ENCODE measurements at regions not wholly inside any gene's neighbourhood (a gene's known extent, or its start where the extent isn't known, plus 50 kb on each side); places are given as distances from the start of the nearest gene placed in this dataset.

GRCh38 chr7:68820321-68820720 lies 778.0 kb upstream of the AUTS2 start:
- WGBS, 2 donors: 90% methylated on average over 5 to 6 of the region's 6 CpGs
- intact Hi-C loops (cut with DNase I): no loop called here
- H3K4me1 ChIP-seq: no peaks in the 10 kb centered on the region
- no peak overlapping the region for H3K27ac ChIP-seq
- no peak overlapping the region for H3K4me3 ChIP-seq (replicated peaks in 1 of 3)
- TF ChIP-seq POLR2A (IDR thresholded peaks at IDR 0.05): no peak
- TF ChIP-seq CTCF (IDR thresholded peaks at IDR 0.05): no peak
- no peaks in the 10 kb centered on the region for H3K9me3 ChIP-seq
- DNase-seq: no peak
- no peaks in the 10 kb centered on the region for H3K27me3 ChIP-seq
- no peaks in the 10 kb centered on the region for H3K36me3 ChIP-seq

DNA sequence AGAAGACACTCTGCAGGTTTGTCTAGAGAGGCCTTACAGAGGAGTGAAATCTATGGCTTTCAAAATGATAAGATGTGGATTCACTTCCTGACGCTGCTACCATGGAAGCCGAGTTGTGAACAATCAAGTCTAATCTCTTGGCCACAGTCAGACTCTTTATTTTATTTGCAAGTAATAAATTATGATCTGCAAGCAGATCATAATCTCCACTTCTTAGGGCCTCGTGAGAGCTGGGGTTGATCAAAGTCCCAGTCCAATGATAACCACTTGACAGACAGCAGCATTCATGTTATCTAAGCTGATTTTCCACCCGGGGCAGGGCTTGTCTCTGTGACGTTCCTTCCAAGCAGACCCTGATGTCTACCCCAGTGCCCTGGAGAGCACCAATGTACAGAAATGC lies 776.4 kb upstream of the AUTS2 start:
- H3K36me3 ChIP-seq: no peaks in the 10 kb centered on the region
- no peaks in the 10 kb centered on the region for H3K4me1 ChIP-seq
- no peaks in the 10 kb centered on the region for H3K27me3 ChIP-seq
- H3K27ac ChIP-seq: no peak overlapping the region
- no peaks in the 10 kb centered on the region for H3K9me3 ChIP-seq
- no peak overlapping the region for H3K4me3 ChIP-seq (replicated peaks in 1 of 3)
- 54 to 58% methylated on average over 5 of the region's 5 CpGs for WGBS, 2 donors
- intact Hi-C loops (cut with DNase I): no loop called here
- TF ChIP-seq CTCF (IDR thresholded peaks at IDR 0.05): no peak
- TF ChIP-seq POLR2A (IDR thresholded peaks at IDR 0.05): no peak
- no peak for DNase-seq

GRCh38 chr7:68823996-68824780 lies 774.1 kb upstream of the AUTS2 start:
- TF ChIP-seq POLR2A (IDR thresholded peaks at IDR 0.05) (no peak), CTCF (IDR thresholded peaks at IDR 0.05) (no peak)
- Histone ChIP-seq H3K27ac (no peak overlapping the region), H3K27me3 (no peaks in the 10 kb centered on the region), H3K36me3 (no peaks in the 10 kb centered on the region), H3K9me3 (no peaks in the 10 kb centered on the region), H3K4me3 (replicated peaks in 1 of 3) (no peak overlapping the region), H3K4me1 (no peaks in the 10 kb centered on the region)
- whole genome bisulfite sequencing, 2 donors: 93 to 94% methylated on average over 5 of the region's 5 CpGs
- intact Hi-C loops (cut with DNase I): no loop called here
- DNase-seq: no peak

- no peaks in the 10 kb centered on the region for H3K4me1 ChIP-seq
- intact Hi-C loops (cut with DNase I): no loop called here
- no peaks in the 10 kb centered on the region for H3K9me3 ChIP-seq
- H3K4me3 ChIP-seq (replicated peaks in 1 of 3): no peak overlapping the region
- DNase-seq: no peak
- H3K27ac ChIP-seq: no peak overlapping the region
- no peaks in the 10 kb centered on the region for H3K27me3 ChIP-seq
- H3K36me3 ChIP-seq: no peaks in the 10 kb centered on the region
- WGBS, 2 donors: 74 to 82% methylated on average over 11 of the region's 11 CpGs
- TF ChIP-seq CTCF (IDR thresholded peaks at IDR 0.05) (no peak), POLR2A (IDR thresholded peaks at IDR 0.05) (no peak)
These were observed 769.7 kb upstream of the AUTS2 start for GRCh38 chr7:68828575-68828974.

DNA sequence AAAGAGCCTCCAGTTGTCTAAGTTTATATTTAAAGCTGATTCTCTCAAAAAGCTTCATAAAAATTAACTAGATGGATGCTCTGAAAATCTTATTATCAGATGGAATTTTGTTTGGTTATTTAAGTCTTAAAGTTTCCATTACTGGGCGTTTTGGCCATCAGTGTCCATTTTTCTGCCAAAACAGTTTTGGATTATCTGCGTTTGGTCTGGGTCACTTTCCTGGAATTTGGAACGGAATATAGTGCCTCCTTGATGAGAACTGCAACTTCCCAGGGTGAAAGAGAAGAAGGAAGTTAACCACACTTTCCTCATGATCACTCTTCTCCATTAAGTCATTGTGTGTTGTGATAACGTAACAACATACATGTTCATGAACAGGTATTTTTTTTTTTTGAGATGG lies 764.9 kb upstream of the AUTS2 start:
- Histone ChIP-seq H3K9me3 (no peaks in the 10 kb centered on the region), H3K36me3 (no peaks in the 10 kb centered on the region), H3K27ac (no peak overlapping the region), H3K27me3 (no peaks in the 10 kb centered on the region), H3K4me3 (replicated peaks in 1 of 3) (no peak overlapping the region), H3K4me1 (no peaks in the 10 kb centered on the region)
- TF ChIP-seq POLR2A (IDR thresholded peaks at IDR 0.05) (no peak), CTCF (IDR thresholded peaks at IDR 0.05) (no peak)
- intact Hi-C loops (cut with DNase I): no loop called here
- no peak for DNase-seq
- 69 to 74% methylated on average over 4 of the region's 4 CpGs for WGBS, 2 donors
